ENCODE measurements at regions not wholly inside any gene's neighbourhood (a gene's known extent, or its start where the extent isn't known, plus 50 kb on each side); places are given as distances from the start of the nearest gene placed in this dataset.

GRCh38 chr4:104969394-104970082 lies 177.1 kb upstream of the TET2 start:
- no peak for DNase-seq

- DNase-seq, result no peak
Measured at GRCh38 chr4:104971462-104971861, 175.2 kb upstream of the TET2 start.

DNA sequence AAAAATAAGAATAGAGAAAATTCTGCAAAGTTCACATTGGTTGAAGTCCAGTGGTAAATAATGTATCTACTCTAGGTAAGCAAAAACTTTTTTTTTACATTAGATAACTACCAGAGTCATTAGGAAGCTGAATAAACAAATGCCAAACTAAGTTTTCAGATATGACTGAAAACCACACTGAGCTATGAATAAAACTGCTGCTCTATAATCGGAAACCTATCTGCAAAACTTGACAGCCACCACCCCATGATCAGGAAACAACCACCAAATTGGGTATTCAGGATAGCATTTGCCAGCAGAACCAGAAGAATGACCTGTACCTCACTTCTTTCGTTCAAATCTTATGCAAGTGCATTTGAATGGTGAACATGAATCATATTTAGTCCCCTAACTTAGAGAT lies 173.0 kb upstream of the TET2 start:
- peak in 1 of 5 experiments; percentile 70 for DNase-seq

DNA sequence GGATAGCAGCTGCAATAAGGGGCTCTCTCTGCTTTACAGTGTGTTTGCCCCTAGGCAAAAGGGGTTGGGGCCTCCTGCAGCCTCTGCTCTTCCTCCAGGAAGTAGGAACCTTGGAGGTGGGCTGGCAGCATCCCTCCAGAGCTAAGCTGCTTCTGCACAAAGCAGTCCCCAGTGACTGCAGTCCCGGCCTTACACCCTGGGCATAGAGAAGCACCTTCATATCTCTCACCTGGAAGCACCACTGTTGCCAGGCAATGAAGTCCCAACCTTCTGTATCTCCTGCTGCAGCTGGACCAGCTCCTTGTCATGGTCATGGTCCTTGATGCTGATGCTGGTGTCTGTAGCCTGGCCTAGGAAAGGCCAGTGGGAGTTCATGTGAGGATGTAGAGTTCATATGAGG lies 171.1 kb upstream of the TET2 start:
- DNase-seq, result no peak

GRCh38 chr4:104976262-104976661 lies 170.4 kb upstream of the TET2 start:
- DNase-seq, result no peak

DNA sequence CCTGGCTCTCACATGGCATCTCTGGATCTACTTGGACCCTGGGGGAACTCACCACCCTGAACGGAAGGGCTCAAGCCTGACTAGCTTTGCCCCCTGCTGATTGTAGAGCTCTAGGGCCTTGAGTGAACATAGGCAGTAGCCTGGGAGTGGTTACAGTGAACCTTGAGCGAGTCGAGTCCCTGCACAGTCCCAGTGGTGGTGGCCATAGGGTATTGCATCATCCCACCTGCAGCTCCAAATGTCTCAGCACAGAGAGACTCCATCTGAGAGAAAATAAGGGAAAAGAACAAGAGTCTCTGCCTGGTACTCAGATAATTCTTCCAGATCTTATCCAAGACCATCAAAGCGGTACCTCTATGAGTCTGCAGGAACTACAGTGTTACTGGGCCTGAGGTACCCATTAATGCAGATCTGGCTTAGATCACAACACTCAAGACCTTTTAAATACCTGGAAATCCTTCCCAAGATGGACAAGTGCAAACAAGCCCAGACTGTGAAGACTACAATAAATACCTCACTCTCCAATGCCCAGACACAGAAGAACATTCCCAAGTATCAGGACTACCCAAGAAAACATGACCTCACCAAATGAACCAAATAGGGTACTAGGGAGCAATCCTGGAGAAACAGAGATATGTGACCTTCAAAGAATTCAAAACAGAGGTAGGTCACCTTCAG lies 167.5 kb upstream of the TET2 start:
- no peak for DNase-seq

- DNase-seq, result peak in 1 of 5 experiments; percentile 83
Measured at GRCh38 chr4:104983615-104984179, 163.0 kb upstream of the TET2 start.

GRCh38 chr4:104986306-104986705 lies 160.4 kb upstream of the TET2 start:
- DNase-seq, result no peak

DNA sequence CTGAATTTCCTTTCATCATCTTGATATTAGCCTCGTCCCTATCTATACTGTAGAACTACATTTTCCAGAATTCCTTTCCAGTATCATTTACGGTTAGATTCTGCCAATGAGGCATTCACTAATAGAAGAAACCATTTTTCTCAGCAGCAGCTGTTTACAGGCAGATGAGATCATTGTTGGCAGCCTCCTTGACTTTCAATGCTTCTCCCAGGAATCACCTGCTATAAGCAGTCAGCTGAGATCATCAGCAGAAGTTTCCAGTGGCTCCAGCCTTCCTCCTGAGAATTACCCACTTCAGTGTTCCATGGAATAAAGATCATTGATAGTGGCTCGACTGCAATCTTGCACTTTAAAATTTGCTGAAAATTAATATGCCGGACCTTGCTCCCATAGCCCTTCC lies 157.3 kb upstream of the TET2 start:
- DNase-seq, result no peak

DNA sequence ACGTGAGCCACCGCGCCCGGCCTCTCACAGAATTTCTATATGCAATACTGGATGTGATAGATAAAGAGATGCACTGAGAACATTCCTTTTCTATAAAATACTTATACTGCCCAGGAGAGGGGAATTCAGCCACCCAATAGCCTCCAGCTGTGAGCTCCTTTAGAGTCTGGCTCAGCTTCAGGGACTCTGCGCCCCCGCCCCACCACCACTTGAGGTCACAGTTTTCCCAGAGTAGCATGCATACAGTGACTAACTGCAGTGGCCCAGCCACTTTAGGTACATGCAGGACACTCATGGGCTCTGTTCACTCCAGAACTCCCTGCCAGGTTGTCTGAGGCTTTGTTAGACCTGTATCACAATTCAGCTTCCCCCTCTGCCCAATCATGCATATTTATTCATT lies 144.4 kb upstream of the TET2 start:
- DNase-seq, result no peak

DNA sequence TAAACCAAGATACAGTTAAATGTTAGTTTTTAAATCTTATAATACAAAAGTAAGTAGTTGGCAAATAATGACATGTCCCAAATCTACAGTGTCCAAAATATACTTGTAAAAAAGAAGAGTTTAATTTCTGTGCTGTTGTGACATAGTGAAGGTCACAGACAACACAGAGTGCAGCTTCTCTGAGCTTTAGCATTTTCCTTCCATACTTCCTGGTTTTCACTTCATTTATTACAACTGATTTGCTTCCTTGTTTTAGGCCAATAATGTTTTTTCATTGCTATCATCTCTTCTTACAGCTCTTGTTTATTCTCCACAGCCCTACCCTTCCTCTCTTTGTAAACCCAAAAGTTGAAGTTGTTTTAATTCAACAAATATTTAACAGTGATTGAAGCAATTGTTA lies 132.4 kb upstream of the TET2 start:
- no peak for DNase-seq

DNA sequence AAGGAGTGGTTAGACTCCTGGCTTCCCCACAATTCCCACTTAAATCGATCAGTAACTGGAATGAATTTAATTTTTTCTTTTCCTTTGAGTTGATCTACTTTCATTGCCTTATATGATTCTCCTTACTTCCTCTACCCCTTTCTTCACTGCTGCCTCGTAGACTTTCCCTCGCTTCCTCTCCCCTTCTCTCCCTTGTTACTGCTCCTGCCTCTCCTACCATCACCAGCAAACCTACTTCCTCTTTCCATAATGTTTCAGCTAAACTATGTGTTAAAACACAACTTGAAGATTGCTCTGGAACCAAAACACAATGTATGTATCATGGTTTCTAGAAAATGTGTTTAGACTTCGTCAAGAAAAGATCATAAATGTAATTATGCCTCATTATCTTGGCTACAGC lies 132.0 kb upstream of the TET2 start:
- DNase-seq, result no peak

- no peak for DNase-seq
Measured at GRCh38 chr4:105015750-105016149, 130.9 kb upstream of the TET2 start.

- no peak for DNase-seq
Measured at GRCh38 chr4:105022811-105023667, 123.6 kb upstream of the TET2 start.

GRCh38 chr4:105023668-105024055 lies 123.0 kb upstream of the TET2 start:
- no peak for DNase-seq

DNA sequence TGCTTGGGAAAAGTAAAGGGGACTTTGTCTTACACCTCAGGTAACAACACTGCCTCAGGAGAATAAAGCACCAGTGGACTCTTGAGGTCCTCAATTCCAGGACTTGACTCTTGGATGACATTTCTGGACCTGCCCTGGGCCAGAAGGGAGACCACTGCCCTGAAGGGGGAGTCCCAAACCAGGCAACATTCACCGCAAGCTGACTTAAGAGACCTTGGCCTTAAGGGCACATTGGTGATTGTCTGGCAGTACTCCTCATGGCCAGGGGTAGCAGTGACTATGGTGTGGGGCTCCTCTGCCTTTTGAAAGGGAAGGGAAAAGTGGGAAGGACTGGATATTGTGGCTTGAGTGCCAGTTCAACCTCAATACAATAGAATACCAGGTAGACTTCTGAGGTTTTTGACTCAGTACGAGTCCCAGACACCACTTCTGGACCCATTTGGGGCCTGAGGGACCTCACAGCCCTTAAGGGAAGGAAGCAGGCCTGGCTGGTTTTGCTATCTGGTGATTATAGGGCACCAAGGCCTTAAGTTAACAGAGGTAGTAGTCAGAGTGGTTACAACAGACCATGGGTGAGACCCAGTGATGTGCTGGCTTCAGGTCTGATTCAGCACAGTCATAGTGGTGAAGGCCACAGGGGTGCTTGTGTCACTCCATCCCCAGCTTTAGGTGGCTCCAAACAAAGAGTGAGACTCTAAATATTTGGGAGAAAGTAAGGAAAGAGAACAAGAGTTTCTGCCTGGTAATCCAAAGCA lies 121.2 kb upstream of the TET2 start:
- DNase-seq, result no peak

- DNase-seq, result no peak
Measured at GRCh38 chr4:105036991-105037390, 109.7 kb upstream of the TET2 start.

- no peak for DNase-seq
Measured at GRCh38 chr4:105042451-105042850, 104.2 kb upstream of the TET2 start.

GRCh38 chr4:105050896-105051295 lies 95.8 kb upstream of the TET2 start:
- no peak for DNase-seq

GRCh38 chr4:105057370-105058105 lies 89.1 kb upstream of the TET2 start:
- no peak for DNase-seq

GRCh38 chr4:105058177-105058812 lies 88.4 kb upstream of the TET2 start:
- peak in 1 of 5 experiments; percentile 79 for DNase-seq

Data from T-helper 2 cell (primary cell).